ENCODE measurements at regions not wholly inside any gene's neighbourhood (a gene's known extent, or its start where the extent isn't known, plus 50 kb on each side); places are given as distances from the start of the nearest gene placed in this dataset.

GRCh38 chr4:12492730-12493393, 991.3 kb downstream of the RAB28 start:
- CTCF ChIA-PET, result no interaction called here
- no peak for FAIRE-seq
- H3K9me3 ChIP-seq, result no peaks in the 10 kb centered on the region
- POLR2A ChIA-PET, result no interaction called here
- H3K4me1 ChIP-seq, result no peaks in the 10 kb centered on the region
- no peak for DNase-seq (ENCODE audit: low read depth in 1 of 2, low spot score in 1 of 2)
- WGBS (ENCODE audit: missing lambda C conversion rate), result 3% methylated on average over 5 of the region's 5 CpGs
- no peak overlapping the region for H3K4me3 ChIP-seq
- TF ChIP-seq RNF2 (IDR thresholded peaks at IDR 0.05; ENCODE audit: borderline replicate concordance, low read depth) (no peak), RARB (CRISPR knock-in tag; IDR thresholded peaks at IDR 0.05) (no peak), ZNF302 (CRISPR knock-in tag; IDR thresholded peaks at IDR 0.05) (no peak), HDAC2 (IDR thresholded peaks at IDR 0.05) (no peak), NPAS2 (CRISPR knock-in tag; IDR thresholded peaks at IDR 0.05; ENCODE audit: borderline replicate concordance) (no peak), CTCF (IDR thresholded peaks at IDR 0.05) (no peak), MAX (IDR thresholded peaks at IDR 0.05) (no peak), BHLHE40 (IDR thresholded peaks at IDR 0.05; ENCODE audit: low read depth, low read length) (no peak), CBX8 (IDR thresholded peaks at IDR 0.05) (no peak), NFE2L2 (conservative IDR thresholded peaks at IDR 0.05; ENCODE audit: low read length) (no peak), NR3C1 (IDR thresholded peaks at IDR 0.05) (no peak), SREBF2 (IDR thresholded peaks at IDR 0.05) (no peak), BCL3 (IDR thresholded peaks at IDR 0.05) (no peak), TFCP2L1 (CRISPR knock-in tag; IDR thresholded peaks at IDR 0.05) (no peak)
- TF ChIP-seq, protein P1, sequence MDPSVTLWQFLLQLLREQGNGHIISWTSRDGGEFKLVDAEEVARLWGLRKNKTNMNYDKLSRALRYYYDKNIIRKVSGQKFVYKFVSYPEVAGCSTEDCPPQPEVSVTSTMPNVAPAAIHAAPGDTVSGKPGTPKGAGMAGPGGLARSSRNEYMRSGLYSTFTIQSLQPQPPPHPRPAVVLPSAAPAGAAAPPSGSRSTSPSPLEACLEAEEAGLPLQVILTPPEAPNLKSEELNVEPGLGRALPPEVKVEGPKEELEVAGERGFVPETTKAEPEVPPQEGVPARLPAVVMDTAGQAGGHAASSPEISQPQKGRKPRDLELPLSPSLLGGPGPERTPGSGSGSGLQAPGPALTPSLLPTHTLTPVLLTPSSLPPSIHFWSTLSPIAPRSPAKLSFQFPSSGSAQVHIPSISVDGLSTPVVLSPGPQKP (IDR thresholded peaks at IDR 0.05; ENCODE audit: low read depth, low read length), result no peak
- no peak overlapping the region for H3K4me2 ChIP-seq
- H3K27ac ChIP-seq, result no peak overlapping the region
- no peak for ATAC-seq

GRCh38 chr4:12488672-12489071, 995.5 kb downstream of the RAB28 start:
- H3K9me3 ChIP-seq, result no peaks in the 10 kb centered on the region
- DNase-seq (ENCODE audit: low read depth in 1 of 2, low spot score in 1 of 2), result no peak
- no peak overlapping the region for H3K27ac ChIP-seq
- CTCF ChIA-PET, result interaction anchor here (0.7 kb wide), 1 partner anchor 1674 kb away, joined by 3 read pairs; no protein-coding TSS in a partner anchor
- WGBS (ENCODE audit: missing lambda C conversion rate), result 6% methylated on average over 5 of the region's 5 CpGs
- ATAC-seq, result no peak
- no peaks in the 10 kb centered on the region for H3K4me1 ChIP-seq
- H3K4me3 ChIP-seq, result no peak overlapping the region
- TF ChIP-seq POLR2A (IDR thresholded peaks at IDR 0.05; ENCODE audit: low read length), result no peak
- TF ChIP-seq RAD21 (conservative IDR thresholded peaks at IDR 0.05 in 1 of 2, IDR thresholded peaks at IDR 0.05 in 1 of 2), result no peak
- TF ChIP-seq SMC3 (IDR thresholded peaks at IDR 0.05), result no peak
- TF ChIP-seq NFE2L2 (conservative IDR thresholded peaks at IDR 0.05; ENCODE audit: low read length), result no peak
- TF ChIP-seq HDAC2 (IDR thresholded peaks at IDR 0.05), result no peak
- TF ChIP-seq ZNF302 (CRISPR knock-in tag; IDR thresholded peaks at IDR 0.05), result no peak
- TF ChIP-seq RNF2 (IDR thresholded peaks at IDR 0.05; ENCODE audit: borderline replicate concordance, low read depth), result no peak
- TF ChIP-seq FOSB (CRISPR knock-in tag; IDR thresholded peaks at IDR 0.05), result no peak
- TF ChIP-seq, protein P1 (IDR thresholded peaks at IDR 0.05; ENCODE audit: low read depth, low read length), result no peak
- TF ChIP-seq BHLHE40 (IDR thresholded peaks at IDR 0.05; ENCODE audit: low read depth, low read length), result no peak
- no peak for TF ChIP-seq MAZ (IDR thresholded peaks at IDR 0.05; ENCODE audit: borderline replicate concordance, low read depth, low read length)
- TF ChIP-seq JUN (IDR thresholded peaks at IDR 0.05), result no peak
- TF ChIP-seq, protein P2, sequence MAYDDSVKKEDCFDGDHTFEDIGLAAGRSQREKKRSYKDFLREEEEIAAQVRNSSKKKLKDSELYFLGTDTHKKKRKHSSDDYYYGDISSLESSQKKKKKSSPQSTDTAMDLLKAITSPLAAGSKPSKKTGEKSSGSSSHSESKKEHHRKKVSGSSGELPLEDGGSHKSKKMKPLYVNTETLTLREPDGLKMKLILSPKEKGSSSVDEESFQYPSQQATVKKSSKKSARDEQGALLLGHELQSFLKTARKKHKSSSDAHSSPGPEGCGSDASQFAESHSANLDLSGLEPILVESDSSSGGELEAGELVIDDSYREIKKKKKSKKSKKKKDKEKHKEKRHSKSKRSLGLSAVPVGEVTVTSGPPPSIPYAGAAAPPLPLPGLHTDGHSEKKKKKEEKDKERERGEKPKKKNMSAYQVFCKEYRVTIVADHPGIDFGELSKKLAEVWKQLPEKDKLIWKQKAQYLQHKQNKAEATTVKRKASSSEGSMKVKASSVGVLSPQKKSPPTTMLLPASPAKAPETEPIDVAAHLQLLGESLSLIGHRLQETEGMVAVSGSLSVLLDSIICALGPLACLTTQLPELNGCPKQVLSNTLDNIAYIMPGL (CRISPR knock-in tag; IDR thresholded peaks at IDR 0.05; ENCODE audit: borderline replicate concordance), result no peak
- POLR2A ChIA-PET, result no interaction called here
- H3K4me2 ChIP-seq, result no peak overlapping the region
- FAIRE-seq, result no peak
